ENCODE measurements at regions not wholly inside any gene's neighbourhood (a gene's known extent, or its start where the extent isn't known, plus 50 kb on each side); places are given as distances from the start of the nearest gene placed in this dataset.

GRCh38 chr3:182122779-182123178 lies 411.1 kb downstream of the SOX2 start:
- 55 to 65% methylated on average over 3 of the region's 3 CpGs for WGBS, 2 donors

DNA sequence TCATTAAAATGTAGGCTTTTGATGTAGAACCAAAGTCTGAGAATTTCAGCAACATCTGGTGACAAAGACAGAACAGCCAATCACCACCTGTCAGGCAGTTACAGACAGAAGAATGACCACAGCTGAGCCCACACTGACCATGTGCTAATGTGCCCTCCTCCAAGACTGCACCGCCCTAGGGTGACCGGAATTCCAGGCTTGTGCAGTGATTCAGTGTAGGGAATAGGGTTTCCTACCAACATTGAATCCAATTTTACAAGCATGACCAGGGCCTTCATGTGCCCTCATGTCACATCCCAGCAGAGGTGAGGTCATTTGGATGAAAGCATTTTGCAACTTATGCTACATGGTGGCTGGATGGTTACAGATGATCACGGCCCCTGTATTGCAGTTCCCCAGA lies 412.5 kb downstream of the SOX2 start:
- H3K4me1 ChIP-seq, result no peaks in the 10 kb centered on the region
- intact Hi-C loops (cut with DNase I), result no loop called here
- WGBS, 2 donors, result 89 to 96% methylated on average over 3 of the region's 3 CpGs
- no peaks in the 10 kb centered on the region for H3K27me3 ChIP-seq
- ATAC-seq (no peak), DNase-seq (no peak)
- H3K27ac ChIP-seq, result no peak overlapping the region
- H3K9me3 ChIP-seq, result no peaks in the 10 kb centered on the region
- no peak overlapping the region for H3K4me3 ChIP-seq
- TF ChIP-seq, protein P1, sequence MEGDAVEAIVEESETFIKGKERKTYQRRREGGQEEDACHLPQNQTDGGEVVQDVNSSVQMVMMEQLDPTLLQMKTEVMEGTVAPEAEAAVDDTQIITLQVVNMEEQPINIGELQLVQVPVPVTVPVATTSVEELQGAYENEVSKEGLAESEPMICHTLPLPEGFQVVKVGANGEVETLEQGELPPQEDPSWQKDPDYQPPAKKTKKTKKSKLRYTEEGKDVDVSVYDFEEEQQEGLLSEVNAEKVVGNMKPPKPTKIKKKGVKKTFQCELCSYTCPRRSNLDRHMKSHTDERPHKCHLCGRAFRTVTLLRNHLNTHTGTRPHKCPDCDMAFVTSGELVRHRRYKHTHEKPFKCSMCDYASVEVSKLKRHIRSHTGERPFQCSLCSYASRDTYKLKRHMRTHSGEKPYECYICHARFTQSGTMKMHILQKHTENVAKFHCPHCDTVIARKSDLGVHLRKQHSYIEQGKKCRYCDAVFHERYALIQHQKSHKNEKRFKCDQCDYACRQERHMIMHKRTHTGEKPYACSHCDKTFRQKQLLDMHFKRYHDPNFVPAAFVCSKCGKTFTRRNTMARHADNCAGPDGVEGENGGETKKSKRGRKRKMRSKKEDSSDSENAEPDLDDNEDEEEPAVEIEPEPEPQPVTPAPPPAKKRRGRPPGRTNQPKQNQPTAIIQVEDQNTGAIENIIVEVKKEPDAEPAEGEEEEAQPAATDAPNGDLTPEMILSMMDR (IDR thresholded peaks at IDR 0.05), result no peak
- no peak for TF ChIP-seq POLR2A (IDR thresholded peaks at IDR 0.05)
- no peaks in the 10 kb centered on the region for H3K36me3 ChIP-seq (replicated peaks in 1 of 2; ENCODE audit: insufficient read depth in 1 of 2, low read depth in 2 of 2)

More at GRCh38 chr3:182122779-182123178, 411.1 kb downstream of the SOX2 start:
- Histone ChIP-seq H3K9me3 (no peaks in the 10 kb centered on the region), H3K4me3 (no peak overlapping the region), H3K27me3 (no peaks in the 10 kb centered on the region), H3K27ac (no peak overlapping the region), H3K36me3 (replicated peaks in 1 of 2; ENCODE audit: insufficient read depth in 1 of 2, low read depth in 2 of 2) (no peaks in the 10 kb centered on the region), H3K4me1 (no peaks in the 10 kb centered on the region)
- no peak for DNase-seq
- intact Hi-C loops (cut with DNase I), result no loop called here
- TF ChIP-seq, protein P1 (IDR thresholded peaks at IDR 0.05), result no peak
- TF ChIP-seq POLR2A (IDR thresholded peaks at IDR 0.05), result no peak
- no peak for ATAC-seq

DNA sequence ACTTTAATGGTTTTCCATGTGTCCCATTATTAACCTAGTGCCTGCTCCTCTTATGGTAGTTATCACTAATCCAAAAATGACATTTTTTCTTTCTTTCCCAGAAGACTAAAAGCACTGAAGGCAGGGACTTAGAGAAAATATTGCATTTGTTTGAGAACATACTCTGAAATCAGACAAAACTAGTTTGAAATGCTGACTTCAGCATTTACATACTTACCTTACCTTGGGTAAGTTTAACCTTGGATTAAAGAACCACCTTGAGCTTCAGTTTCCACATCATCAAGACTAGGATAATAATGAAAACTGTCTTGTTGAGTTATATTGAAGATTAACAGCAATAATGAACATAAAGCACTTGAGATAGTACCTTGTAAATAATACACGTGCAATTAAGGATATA lies 413.0 kb downstream of the SOX2 start:
- no peak overlapping the region for H3K27ac ChIP-seq
- no peaks in the 10 kb centered on the region for H3K36me3 ChIP-seq (replicated peaks in 1 of 2; ENCODE audit: insufficient read depth in 1 of 2, low read depth in 2 of 2)
- no peak overlapping the region for H3K4me3 ChIP-seq
- DNase-seq (no peak), ATAC-seq (no peak)
- intact Hi-C loops (cut with DNase I), result no loop called here
- H3K27me3 ChIP-seq, result no peaks in the 10 kb centered on the region
- WGBS, 2 donors, result 95 to 97% methylated on average over 1 of the region's 1 CpG
- no peaks in the 10 kb centered on the region for H3K9me3 ChIP-seq
- no peaks in the 10 kb centered on the region for H3K4me1 ChIP-seq
- TF ChIP-seq, protein P1 (IDR thresholded peaks at IDR 0.05), result no peak
- no peak for TF ChIP-seq POLR2A (IDR thresholded peaks at IDR 0.05)

GRCh38 chr3:182129740-182130139 lies 418.0 kb downstream of the SOX2 start:
- Histone ChIP-seq H3K4me1 (no peaks in the 10 kb centered on the region), H3K36me3 (replicated peaks in 1 of 2; ENCODE audit: insufficient read depth in 1 of 2, low read depth in 2 of 2) (no peaks in the 10 kb centered on the region), H3K27me3 (no peaks in the 10 kb centered on the region), H3K9me3 (no peaks in the 10 kb centered on the region), H3K4me3 (no peak overlapping the region), H3K27ac (no peak overlapping the region)
- 57 to 59% methylated on average over 9 of the region's 9 CpGs for WGBS, 2 donors
- intact Hi-C loops (cut with DNase I), result no loop called here
- ATAC-seq (no peak), DNase-seq (no peak)
- TF ChIP-seq POLR2A (IDR thresholded peaks at IDR 0.05), result no peak
- TF ChIP-seq, protein P1 (IDR thresholded peaks at IDR 0.05), result no peak

GRCh38 chr3:182133752-182134151 lies 422.0 kb downstream of the SOX2 start:
- intact Hi-C loops (cut with DNase I), result no loop called here
- Histone ChIP-seq H3K9me3 (no peaks in the 10 kb centered on the region), H3K27ac (no peak overlapping the region), H3K4me1 (no peaks in the 10 kb centered on the region), H3K27me3 (no peaks in the 10 kb centered on the region), H3K36me3 (replicated peaks in 1 of 2; ENCODE audit: insufficient read depth in 1 of 2, low read depth in 2 of 2) (no peaks in the 10 kb centered on the region), H3K4me3 (no peak overlapping the region)
- no peak for TF ChIP-seq POLR2A (IDR thresholded peaks at IDR 0.05)
- TF ChIP-seq, protein P1 (IDR thresholded peaks at IDR 0.05), result no peak
- WGBS, 2 donors, result 22 to 31% methylated on average over 2 of the region's 2 CpGs
- ATAC-seq (no peak), DNase-seq (no peak)

Data from body of pancreas (tissue), 4 donors.